ENCODE measurements at regions not wholly inside any gene's neighbourhood (a gene's known extent, or its start where the extent isn't known, plus 50 kb on each side); places are given as distances from the start of the nearest gene placed in this dataset.

DNA sequence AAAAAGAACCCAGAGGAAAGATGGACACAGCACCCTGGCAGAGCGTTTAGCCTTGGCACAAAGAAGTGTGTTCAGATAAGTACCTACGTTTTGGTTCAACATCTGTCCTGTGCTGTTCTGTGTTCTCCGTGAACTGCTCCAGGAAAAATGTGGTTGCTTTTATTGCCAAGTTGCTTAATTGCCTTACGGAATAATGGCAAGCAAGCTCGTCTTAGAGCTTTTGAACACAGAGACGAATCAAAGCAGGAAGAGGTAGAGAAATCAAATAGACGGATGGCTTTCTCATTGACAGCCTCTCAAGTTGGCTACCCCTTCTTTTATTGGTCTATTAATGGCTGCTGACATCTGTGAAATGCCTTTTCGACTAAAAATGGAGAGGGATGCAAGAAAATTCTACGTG, 911.1 kb upstream of the EEF2KMT start:
- H3K36me3 ChIP-seq (ENCODE audit: insufficient read depth, low read length) = no peaks in the 10 kb centered on the region
- no peaks in the 10 kb centered on the region for H3K9me2 ChIP-seq (ENCODE audit: insufficient read depth, low read length)
- H2AFZ ChIP-seq (ENCODE audit: low read length) = no peak overlapping the region
- no peaks in the 10 kb centered on the region for H3K4me1 ChIP-seq (ENCODE audit: insufficient read depth, low read length, poor library complexity, severe bottlenecking)
- no peak for TF ChIP-seq EZH2phosphoT487 (IDR thresholded peaks at IDR 0.05; ENCODE audit: borderline replicate concordance, low read depth, low read length)
- TF ChIP-seq, protein P1, sequence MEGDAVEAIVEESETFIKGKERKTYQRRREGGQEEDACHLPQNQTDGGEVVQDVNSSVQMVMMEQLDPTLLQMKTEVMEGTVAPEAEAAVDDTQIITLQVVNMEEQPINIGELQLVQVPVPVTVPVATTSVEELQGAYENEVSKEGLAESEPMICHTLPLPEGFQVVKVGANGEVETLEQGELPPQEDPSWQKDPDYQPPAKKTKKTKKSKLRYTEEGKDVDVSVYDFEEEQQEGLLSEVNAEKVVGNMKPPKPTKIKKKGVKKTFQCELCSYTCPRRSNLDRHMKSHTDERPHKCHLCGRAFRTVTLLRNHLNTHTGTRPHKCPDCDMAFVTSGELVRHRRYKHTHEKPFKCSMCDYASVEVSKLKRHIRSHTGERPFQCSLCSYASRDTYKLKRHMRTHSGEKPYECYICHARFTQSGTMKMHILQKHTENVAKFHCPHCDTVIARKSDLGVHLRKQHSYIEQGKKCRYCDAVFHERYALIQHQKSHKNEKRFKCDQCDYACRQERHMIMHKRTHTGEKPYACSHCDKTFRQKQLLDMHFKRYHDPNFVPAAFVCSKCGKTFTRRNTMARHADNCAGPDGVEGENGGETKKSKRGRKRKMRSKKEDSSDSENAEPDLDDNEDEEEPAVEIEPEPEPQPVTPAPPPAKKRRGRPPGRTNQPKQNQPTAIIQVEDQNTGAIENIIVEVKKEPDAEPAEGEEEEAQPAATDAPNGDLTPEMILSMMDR (conservative IDR thresholded peaks at IDR 0.05; ENCODE audit: low read length) = no peak
- no peak overlapping the region for H3K4me3 ChIP-seq (ENCODE audit: low read depth, low read length, poor library complexity, severe bottlenecking)
- H3K79me2 ChIP-seq (ENCODE audit: insufficient read depth, low read depth, low read length) = no peaks in the 10 kb centered on the region
- no peak for DNase-seq (ENCODE audit: low spot score)
- no peaks in the 10 kb centered on the region for H3K9me3 ChIP-seq (ENCODE audit: low read length)
- CTCF ChIA-PET (ENCODE audit: unreplicated experiment) = no interaction called here
- H3K27ac ChIP-seq (ENCODE audit: low read depth, low read length, poor library complexity, severe bottlenecking) = no peak overlapping the region
- H4K20me1 ChIP-seq (ENCODE audit: insufficient read depth, low read length) = no peaks in the 10 kb centered on the region
- POLR2A ChIA-PET = interaction anchor here (1.0 kb wide), 1 partner anchor 41 kb away, joined by 3 read pairs; no protein-coding TSS in a partner anchor
- BruUV-seq (replicated peaks) = no TSS peak
- no peak overlapping the region for H3K4me2 ChIP-seq (ENCODE audit: low read length)
- intact Hi-C loops (cut with micrococcal nuclease; ENCODE audit: unreplicated experiment) = no loop called here

- Histone ChIP-seq H3K27ac (ENCODE audit: low read depth, low read length, poor library complexity, severe bottlenecking) (no peak overlapping the region), H4K20me1 (ENCODE audit: insufficient read depth, low read length) (no peaks in the 10 kb centered on the region), H3K4me2 (ENCODE audit: low read length) (no peak overlapping the region), H3K9me3 (ENCODE audit: low read length) (no peaks in the 10 kb centered on the region), H3K79me2 (ENCODE audit: insufficient read depth, low read depth, low read length) (no peaks in the 10 kb centered on the region), H3K9me2 (ENCODE audit: insufficient read depth, low read length) (no peaks in the 10 kb centered on the region), H3K4me3 (ENCODE audit: low read depth, low read length, poor library complexity, severe bottlenecking) (no peak overlapping the region), H3K36me3 (ENCODE audit: insufficient read depth, low read length) (no peaks in the 10 kb centered on the region), H2AFZ (ENCODE audit: low read length) (no peak overlapping the region), H3K4me1 (ENCODE audit: insufficient read depth, low read length, poor library complexity, severe bottlenecking) (no peaks in the 10 kb centered on the region)
- DNase-seq (ENCODE audit: low spot score) = no peak
- no peak for TF ChIP-seq EZH2phosphoT487 (IDR thresholded peaks at IDR 0.05; ENCODE audit: borderline replicate concordance, low read depth, low read length)
- TF ChIP-seq, protein P1 (conservative IDR thresholded peaks at IDR 0.05; ENCODE audit: low read length) = no peak
- POLR2A ChIA-PET = no interaction called here
- CTCF ChIA-PET (ENCODE audit: unreplicated experiment) = no interaction called here
- no TSS peak for BruUV-seq (replicated peaks)
- intact Hi-C loops (cut with micrococcal nuclease; ENCODE audit: unreplicated experiment) = no loop called here
These were observed 895.8 kb upstream of the EEF2KMT start for GRCh38 chr16:5993356-5993755.

DNA sequence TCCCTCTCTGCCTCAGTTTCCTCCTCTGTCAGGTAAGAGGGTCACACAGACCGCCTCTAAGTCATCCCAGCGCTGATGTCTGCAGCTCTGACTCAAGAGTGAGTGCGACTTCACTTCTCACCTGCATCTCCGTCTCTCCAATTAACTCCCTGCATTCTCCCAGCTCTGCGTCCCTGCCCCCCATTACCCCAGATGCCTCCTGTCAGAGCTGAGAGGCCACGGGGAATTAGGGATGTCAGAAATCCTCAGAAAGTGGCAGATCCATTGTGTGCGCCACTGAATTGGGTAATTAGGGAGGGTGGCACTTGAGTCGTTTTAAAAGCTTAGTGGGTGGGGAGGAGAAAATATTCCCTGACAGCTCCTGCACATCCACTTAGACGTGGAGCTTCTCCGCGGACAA, 885.4 kb upstream of the EEF2KMT start:
- no peaks in the 10 kb centered on the region for H3K36me3 ChIP-seq (ENCODE audit: insufficient read depth, low read length)
- no peak overlapping the region for H2AFZ ChIP-seq (ENCODE audit: low read length)
- no peak overlapping the region for H3K4me3 ChIP-seq (ENCODE audit: low read depth, low read length, poor library complexity, severe bottlenecking)
- ChIA-PET CTCF (ENCODE audit: unreplicated experiment) (no interaction called here), POLR2A (interaction anchor here (0.6 kb wide), 1 partner anchor 16 kb away, joined by 3 read pairs; no protein-coding TSS in a partner anchor)
- H3K9me2 ChIP-seq (ENCODE audit: insufficient read depth, low read length) = no peaks in the 10 kb centered on the region
- intact Hi-C loops (cut with micrococcal nuclease; ENCODE audit: unreplicated experiment) = no loop called here
- no peaks in the 10 kb centered on the region for H3K79me2 ChIP-seq (ENCODE audit: insufficient read depth, low read depth, low read length)
- TF ChIP-seq EZH2phosphoT487 (IDR thresholded peaks at IDR 0.05; ENCODE audit: borderline replicate concordance, low read depth, low read length) = no peak
- TF ChIP-seq, protein P1 (conservative IDR thresholded peaks at IDR 0.05; ENCODE audit: low read length) = no peak
- no peak for DNase-seq (ENCODE audit: low spot score)
- no peaks in the 10 kb centered on the region for H3K9me3 ChIP-seq (ENCODE audit: low read length)
- no TSS peak for BruUV-seq (replicated peaks)
- no peak overlapping the region for H3K4me2 ChIP-seq (ENCODE audit: low read length)
- no peaks in the 10 kb centered on the region for H3K4me1 ChIP-seq (ENCODE audit: insufficient read depth, low read length, poor library complexity, severe bottlenecking)
- no peak overlapping the region for H3K27ac ChIP-seq (ENCODE audit: low read depth, low read length, poor library complexity, severe bottlenecking)
- H4K20me1 ChIP-seq (ENCODE audit: insufficient read depth, low read length) = no peaks in the 10 kb centered on the region
